CD4-positive, alpha-beta T cell treated with Interleukin-1 beta for 1 hour (primary cell): ENCODE measurements at regions not wholly inside any gene's neighbourhood (a gene's known extent, or its start where the extent isn't known, plus 50 kb on each side); places are given as distances from the start of the nearest gene placed in this dataset.

Experiments used
- DNase-seq, 2 donors: peaks; one replicate each; pipeline ENCODE4 v3.0.0-alpha.2; 2020 to 2022

GRCh38 chr16:51353055-51353454, 202.0 kb upstream of the SALL1 start:
- no peak for DNase-seq

GRCh38 chr16:51349626-51350025, 198.6 kb upstream of the SALL1 start:
- DNase-seq, result no peak

GRCh38 chr16:51343411-51343810, 192.3 kb upstream of the SALL1 start:
- DNase-seq, result no peak

- DNase-seq, result no peak
Observed at GRCh38 chr16:51341204-51341603, 190.1 kb upstream of the SALL1 start.

- DNase-seq, result no peak
Observed at GRCh38 chr16:51337662-51338061, 186.6 kb upstream of the SALL1 start.

GRCh38 chr16:51328733-51329132, 177.7 kb upstream of the SALL1 start:
- DNase-seq, result no peak

GRCh38 chr16:51327001-51327400, 175.9 kb upstream of the SALL1 start:
- no peak for DNase-seq

- no peak for DNase-seq
Observed at GRCh38 chr16:51326131-51326856, 175.2 kb upstream of the SALL1 start.

- DNase-seq, result no peak
Observed at GRCh38 chr16:51321251-51321650, 170.2 kb upstream of the SALL1 start.

- no peak for DNase-seq
Observed at GRCh38 chr16:51317575-51317974, 166.5 kb upstream of the SALL1 start.

GRCh38 chr16:51313198-51313597, 162.1 kb upstream of the SALL1 start:
- DNase-seq, result no peak

GRCh38 chr16:51312363-51313150, 161.5 kb upstream of the SALL1 start:
- DNase-seq, result no peak

GRCh38 chr16:51310159-51310558, 159.1 kb upstream of the SALL1 start:
- DNase-seq, result no peak

- DNase-seq, result no peak
Observed at GRCh38 chr16:51306886-51307595, 156.0 kb upstream of the SALL1 start.

- no peak for DNase-seq
Observed at GRCh38 chr16:51306116-51306515, 155.0 kb upstream of the SALL1 start.

GRCh38 chr16:51305337-51305736, 154.3 kb upstream of the SALL1 start:
- no peak for DNase-seq

- no peak for DNase-seq
Observed at GRCh38 chr16:51302042-51302441, 151.0 kb upstream of the SALL1 start.

- DNase-seq, result no peak
Observed at GRCh38 chr16:51298800-51299199, 147.7 kb upstream of the SALL1 start.

- DNase-seq, result no peak
Observed at GRCh38 chr16:51290442-51291285, 139.6 kb upstream of the SALL1 start.

GRCh38 chr16:51289336-51289735, 138.3 kb upstream of the SALL1 start:
- DNase-seq, result no peak

- DNase-seq, result no peak
Observed at GRCh38 chr16:51287121-51287755, 136.2 kb upstream of the SALL1 start.

GRCh38 chr16:51286272-51286671, 135.2 kb upstream of the SALL1 start:
- no peak for DNase-seq
